Activated naive CD8-positive, alpha-beta T cell treated with anti-CD3 and anti-CD28 coated beads, Interleukin-2, amount 50 U/mL, for 24 hours (primary cell): ENCODE measurements at regions not wholly inside any gene's neighbourhood (a gene's known extent, or its start where the extent isn't known, plus 50 kb on each side); places are given as distances from the start of the nearest gene placed in this dataset.

Source experiments
- ATAC-seq: fragments of 150-1000 bp; cut with Tn5 transposase; one replicate; pipeline ENCODE4 v1.10.0; 2021
- DNase-seq: peaks from one replicate; pipeline ENCODE4 v3.0.0; 2021
- H3K27ac Mint-ChIP-seq: one replicate; pipeline ENCODE4 v1.8.0; 2021; ENCODE audit warnings: mild to moderate bottlenecking, mixed read lengths
- H3K27me3 Mint-ChIP-seq: one replicate; pipeline ENCODE4 v1.8.0; 2021; ENCODE audit warnings: mixed read lengths
- H3K36me3 Mint-ChIP-seq: one replicate; pipeline ENCODE4 v1.8.0; 2021; ENCODE audit warnings: low read depth, mixed read lengths
- H3K4me1 Mint-ChIP-seq: one replicate; pipeline ENCODE4 v1.8.0; 2021; ENCODE audit warnings: mixed read lengths
- H3K4me3 Mint-ChIP-seq: one replicate; pipeline ENCODE4 v1.8.0; 2021; ENCODE audit warnings: mild to moderate bottlenecking, moderate library complexity, mixed read lengths
- H3K9me3 Mint-ChIP-seq: one replicate; pipeline ENCODE4 v1.8.0; 2021; ENCODE audit warnings: mixed read lengths

- Mint-ChIP-seq H3K4me3 (no peak overlapping the region), H3K36me3 (no peaks in the 10 kb centered on the region), H3K9me3 (peaks cover 23% of the 10 kb centered on the region), H3K4me1 (no peaks in the 10 kb centered on the region), H3K27me3 (peaks cover 3% of the 10 kb centered on the region), H3K27ac (no peak overlapping the region)
- DNase-seq: no peak
- ATAC-seq: no peak
Measured at GRCh38 chr3:104635872-104636580, 730.7 kb upstream of the ALCAM start.

- ATAC-seq (no peak), DNase-seq (no peak)
- Mint-ChIP-seq H3K27me3 (peaks cover 1% of the 10 kb centered on the region), H3K4me3 (no peak overlapping the region), H3K9me3 (peaks cover 19% of the 10 kb centered on the region), H3K36me3 (no peaks in the 10 kb centered on the region), H3K4me1 (no peaks in the 10 kb centered on the region), H3K27ac (no peak overlapping the region)
Measured at GRCh38 chr3:104642827-104643226, 723.9 kb upstream of the ALCAM start.

GRCh38 chr3:104646196-104646595 lies 720.5 kb upstream of the ALCAM start:
- Mint-ChIP-seq H3K27ac (no peak overlapping the region), H3K4me1 (no peaks in the 10 kb centered on the region), H3K27me3 (peaks cover 1% of the 10 kb centered on the region), H3K9me3 (no peaks in the 10 kb centered on the region), H3K4me3 (no peak overlapping the region), H3K36me3 (no peaks in the 10 kb centered on the region)
- ATAC-seq (no peak), DNase-seq (no peak)

- Mint-ChIP-seq H3K36me3 (no peaks in the 10 kb centered on the region), H3K9me3 (no peaks in the 10 kb centered on the region)
- ATAC-seq: no peak
Measured at GRCh38 chr3:104648823-104649222, 717.9 kb upstream of the ALCAM start.

GRCh38 chr3:104669083-104669482 lies 697.6 kb upstream of the ALCAM start:
- no peak for ATAC-seq
- no peaks in the 10 kb centered on the region for H3K27me3 Mint-ChIP-seq
- no peak for DNase-seq
- H3K36me3 Mint-ChIP-seq: no peaks in the 10 kb centered on the region
- no peak overlapping the region for H3K27ac Mint-ChIP-seq
- no peaks in the 10 kb centered on the region for H3K9me3 Mint-ChIP-seq
- no peak overlapping the region for H3K4me3 Mint-ChIP-seq
- H3K4me1 Mint-ChIP-seq: no peaks in the 10 kb centered on the region

More at GRCh38 chr3:104648823-104649222, 717.9 kb upstream of the ALCAM start:
- Mint-ChIP-seq H3K27ac (no peak overlapping the region), H3K4me3 (no peak overlapping the region), H3K4me1 (no peaks in the 10 kb centered on the region), H3K27me3 (no peaks in the 10 kb centered on the region)
- no peak for DNase-seq

- H3K27ac Mint-ChIP-seq: no peak overlapping the region
- no peak for ATAC-seq
- DNase-seq: no peak
- no peak overlapping the region for H3K4me3 Mint-ChIP-seq
- H3K9me3 Mint-ChIP-seq: no peaks in the 10 kb centered on the region
- H3K36me3 Mint-ChIP-seq: no peaks in the 10 kb centered on the region
- no peaks in the 10 kb centered on the region for H3K27me3 Mint-ChIP-seq
- H3K4me1 Mint-ChIP-seq: no peaks in the 10 kb centered on the region
Measured at GRCh38 chr3:104672331-104672730, 694.4 kb upstream of the ALCAM start.

- Mint-ChIP-seq H3K4me1 (no peaks in the 10 kb centered on the region), H3K4me3 (no peak overlapping the region), H3K9me3 (peaks cover 3% of the 10 kb centered on the region), H3K27ac (no peak overlapping the region), H3K27me3 (no peaks in the 10 kb centered on the region), H3K36me3 (no peaks in the 10 kb centered on the region)
- ATAC-seq (no peak), DNase-seq (no peak)
Measured at GRCh38 chr3:104673981-104674380, 692.7 kb upstream of the ALCAM start.

GRCh38 chr3:104676241-104676640 lies 690.5 kb upstream of the ALCAM start:
- ATAC-seq: no peak
- no peak for DNase-seq

GRCh38 chr3:104677932-104678331 lies 688.8 kb upstream of the ALCAM start:
- Mint-ChIP-seq H3K27me3 (no peaks in the 10 kb centered on the region), H3K4me3 (no peak overlapping the region), H3K36me3 (no peaks in the 10 kb centered on the region), H3K9me3 (peaks cover 8% of the 10 kb centered on the region), H3K4me1 (no peaks in the 10 kb centered on the region), H3K27ac (no peak overlapping the region)
- ATAC-seq (no peak), DNase-seq (no peak)

More at GRCh38 chr3:104676241-104676640, 690.5 kb upstream of the ALCAM start:
- no peaks in the 10 kb centered on the region for H3K27me3 Mint-ChIP-seq
- H3K36me3 Mint-ChIP-seq: no peaks in the 10 kb centered on the region
- H3K27ac Mint-ChIP-seq: no peak overlapping the region
- H3K4me3 Mint-ChIP-seq: no peak overlapping the region
- H3K4me1 Mint-ChIP-seq: no peaks in the 10 kb centered on the region
- peaks cover 8% of the 10 kb centered on the region for H3K9me3 Mint-ChIP-seq

GRCh38 chr3:104685492-104685891 lies 681.2 kb upstream of the ALCAM start:
- Mint-ChIP-seq H3K4me1 (no peaks in the 10 kb centered on the region), H3K4me3 (no peak overlapping the region), H3K36me3 (no peaks in the 10 kb centered on the region), H3K27me3 (no peaks in the 10 kb centered on the region), H3K9me3 (peaks cover 5% of the 10 kb centered on the region), H3K27ac (no peak overlapping the region)
- no peak for ATAC-seq
- DNase-seq: no peak

- Mint-ChIP-seq H3K9me3 (peaks cover 5% of the 10 kb centered on the region), H3K4me3 (no peak overlapping the region), H3K27ac (no peak overlapping the region), H3K4me1 (no peaks in the 10 kb centered on the region), H3K36me3 (no peaks in the 10 kb centered on the region), H3K27me3 (no peaks in the 10 kb centered on the region)
- DNase-seq: no peak
- ATAC-seq: no peak
Measured at GRCh38 chr3:104687362-104687761, 679.3 kb upstream of the ALCAM start.

GRCh38 chr3:104696470-104696869 lies 670.2 kb upstream of the ALCAM start:
- Mint-ChIP-seq H3K27me3 (peaks cover 1% of the 10 kb centered on the region), H3K9me3 (peaks cover 12% of the 10 kb centered on the region), H3K4me3 (no peak overlapping the region), H3K27ac (no peak overlapping the region), H3K4me1 (no peaks in the 10 kb centered on the region), H3K36me3 (no peaks in the 10 kb centered on the region)
- no peak for DNase-seq
- ATAC-seq: no peak

GRCh38 chr3:104711406-104711805 lies 655.3 kb upstream of the ALCAM start:
- Mint-ChIP-seq H3K4me1 (no peaks in the 10 kb centered on the region), H3K27ac (no peak overlapping the region), H3K27me3 (no peaks in the 10 kb centered on the region), H3K4me3 (no peak overlapping the region), H3K36me3 (no peaks in the 10 kb centered on the region), H3K9me3 (no peaks in the 10 kb centered on the region)
- no peak for ATAC-seq
- DNase-seq: no peak

- no peaks in the 10 kb centered on the region for H3K4me1 Mint-ChIP-seq
- H3K9me3 Mint-ChIP-seq: no peaks in the 10 kb centered on the region
Measured at GRCh38 chr3:104715972-104716371, 650.7 kb upstream of the ALCAM start.

GRCh38 chr3:104717828-104718196 lies 648.9 kb upstream of the ALCAM start:
- Mint-ChIP-seq H3K36me3 (no peaks in the 10 kb centered on the region), H3K4me3 (no peak overlapping the region)

More at GRCh38 chr3:104715972-104716371, 650.7 kb upstream of the ALCAM start:
- ATAC-seq (no peak), DNase-seq (no peak)
- Mint-ChIP-seq H3K36me3 (no peaks in the 10 kb centered on the region), H3K27me3 (no peaks in the 10 kb centered on the region), H3K27ac (no peak overlapping the region), H3K4me3 (no peak overlapping the region)

GRCh38 chr3:104723000-104723399 lies 643.7 kb upstream of the ALCAM start:
- H3K4me1 Mint-ChIP-seq: no peaks in the 10 kb centered on the region
- no peaks in the 10 kb centered on the region for H3K36me3 Mint-ChIP-seq
- no peaks in the 10 kb centered on the region for H3K27me3 Mint-ChIP-seq
- no peak for DNase-seq
- no peak overlapping the region for H3K4me3 Mint-ChIP-seq
- no peak overlapping the region for H3K27ac Mint-ChIP-seq
- H3K9me3 Mint-ChIP-seq: peaks cover 9% of the 10 kb centered on the region
- no peak for ATAC-seq

More at GRCh38 chr3:104717828-104718196, 648.9 kb upstream of the ALCAM start:
- no peaks in the 10 kb centered on the region for H3K27me3 Mint-ChIP-seq
- no peaks in the 10 kb centered on the region for H3K4me1 Mint-ChIP-seq
- H3K9me3 Mint-ChIP-seq: peaks cover 5% of the 10 kb centered on the region
- no peak for ATAC-seq
- no peak for DNase-seq
- H3K27ac Mint-ChIP-seq: no peak overlapping the region
